ENCODE measurements at regions not wholly inside any gene's neighbourhood (a gene's known extent, or its start where the extent isn't known, plus 50 kb on each side); places are given as distances from the start of the nearest gene placed in this dataset.

- no peaks in the 10 kb centered on the region for H3K27me3 ChIP-seq
- H3K36me3 ChIP-seq, result peaks cover 0 to 23% (median 0%) of the 10 kb centered on the region in 3 donors
- 82 to 83% methylated on average over 3 of the region's 3 CpGs for WGBS, 2 donors
- H3K9me3 ChIP-seq, result peaks cover 0 to 3% (median 0%) of the 10 kb centered on the region in 4 donors
- no peak for DNase-seq (ENCODE audit: low spot score in 2 of 2)
- H3K27ac ChIP-seq, result no peak overlapping the region
- no peaks in the 10 kb centered on the region for H3K4me1 ChIP-seq
- no peak for TF ChIP-seq CTCF (IDR thresholded peaks at IDR 0.05)
- TF ChIP-seq POLR2A (IDR thresholded peaks at IDR 0.05), result no peak
- TF ChIP-seq EP300 (IDR thresholded peaks at IDR 0.05), result no peak
- H3K4me3 ChIP-seq, result no peak overlapping the region
Observed at GRCh38 chr7:16244469-16244868, 176.9 kb downstream of the CRPPA start.

DNA sequence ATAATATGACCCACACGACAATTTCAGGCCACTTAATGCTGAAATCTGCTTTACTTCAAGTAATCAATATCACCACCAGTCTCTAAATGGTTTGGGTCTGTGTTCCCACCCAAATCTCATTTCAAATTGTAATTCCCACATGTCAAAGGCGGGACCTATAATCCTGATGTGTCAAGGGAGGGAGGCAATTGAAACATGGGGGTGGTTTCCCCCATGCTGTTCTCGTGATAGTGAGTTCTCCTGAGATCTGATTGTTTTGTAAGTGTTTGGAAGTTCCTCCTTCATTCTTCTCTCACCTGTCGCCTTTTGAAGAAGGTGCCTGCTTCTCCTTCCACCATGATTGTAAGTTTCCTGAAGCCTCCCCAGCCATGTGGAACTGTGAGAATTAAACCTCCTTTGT lies 178.4 kb downstream of the CRPPA start:
- TF ChIP-seq POLR2A (IDR thresholded peaks at IDR 0.05) (no peak), CTCF (IDR thresholded peaks at IDR 0.05) (no peak), EP300 (IDR thresholded peaks at IDR 0.05) (no peak)
- Histone ChIP-seq H3K9me3 (no peaks in the 10 kb centered on the region), H3K27ac (no peak overlapping the region), H3K36me3 (peaks cover 0 to 9% (median 0%) of the 10 kb centered on the region in 3 donors), H3K27me3 (no peaks in the 10 kb centered on the region), H3K4me3 (no peak overlapping the region), H3K4me1 (no peaks in the 10 kb centered on the region)
- WGBS, 2 donors, result 96 to 99% methylated on average over 4 of the region's 4 CpGs
- no peak for DNase-seq (ENCODE audit: low spot score in 2 of 2)

DNA sequence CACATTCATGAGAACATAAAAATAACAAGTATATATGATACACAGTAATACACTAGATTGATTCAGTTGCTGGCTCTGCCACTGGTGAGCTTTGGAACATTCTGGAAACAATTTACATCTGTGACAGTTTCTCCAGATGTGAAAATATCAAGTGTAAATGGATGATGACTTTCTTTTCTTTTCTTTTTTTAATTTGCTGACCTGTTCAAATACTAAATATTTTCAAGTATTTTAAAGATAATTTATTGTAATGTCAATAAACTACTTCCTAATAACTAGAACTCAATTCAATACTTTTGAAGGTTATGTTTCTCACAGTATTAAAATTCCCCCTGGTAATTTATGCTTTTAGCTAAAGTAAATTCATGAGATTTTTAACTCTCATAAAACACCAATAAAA lies 180.3 kb downstream of the CRPPA start:
- H3K9me3 ChIP-seq, result no peaks in the 10 kb centered on the region
- H3K4me1 ChIP-seq, result no peaks in the 10 kb centered on the region
- H3K4me3 ChIP-seq, result no peak overlapping the region
- peaks cover 0 to 3% (median 0%) of the 10 kb centered on the region in 3 donors for H3K36me3 ChIP-seq
- TF ChIP-seq POLR2A (IDR thresholded peaks at IDR 0.05) (no peak), CTCF (IDR thresholded peaks at IDR 0.05) (no peak), EP300 (IDR thresholded peaks at IDR 0.05) (no peak)
- no peaks in the 10 kb centered on the region for H3K27me3 ChIP-seq
- no peak for DNase-seq (ENCODE audit: low spot score in 2 of 2)
- H3K27ac ChIP-seq, result no peak overlapping the region

- TF ChIP-seq POLR2A (IDR thresholded peaks at IDR 0.05), result no peak
- TF ChIP-seq CTCF (IDR thresholded peaks at IDR 0.05), result no peak
- no peak for TF ChIP-seq EP300 (IDR thresholded peaks at IDR 0.05)
- Histone ChIP-seq H3K9me3 (peaks cover 0 to 10% (median 3%) of the 10 kb centered on the region in 4 donors), H3K27ac (no peak overlapping the region), H3K4me1 (no peaks in the 10 kb centered on the region), H3K36me3 (peaks cover 0 to 5% (median 0%) of the 10 kb centered on the region in 3 donors), H3K4me3 (no peak overlapping the region), H3K27me3 (no peaks in the 10 kb centered on the region)
- DNase-seq (ENCODE audit: low spot score in 2 of 2), result no peak
Observed at GRCh38 chr7:16236381-16236780, 185.0 kb downstream of the CRPPA start.

- no peaks in the 10 kb centered on the region for H3K27me3 ChIP-seq
- peaks cover 0 to 5% (median 0%) of the 10 kb centered on the region in 3 donors for H3K36me3 ChIP-seq
- H3K9me3 ChIP-seq, result peaks cover 0 to 20% (median 6%) of the 10 kb centered on the region in 4 donors
- DNase-seq (ENCODE audit: low spot score in 2 of 2), result no peak
- TF ChIP-seq POLR2A (IDR thresholded peaks at IDR 0.05) (no peak), CTCF (IDR thresholded peaks at IDR 0.05) (no peak), EP300 (IDR thresholded peaks at IDR 0.05) (no peak)
- 80 to 82% methylated on average over 5 of the region's 5 CpGs for whole genome bisulfite sequencing, 2 donors
- H3K4me1 ChIP-seq, result no peaks in the 10 kb centered on the region
- no peak overlapping the region for H3K27ac ChIP-seq
- H3K4me3 ChIP-seq, result no peak overlapping the region
Observed at GRCh38 chr7:16235147-16236114, 185.9 kb downstream of the CRPPA start.

Measured in tibial nerve (tissue), 4 donors.